Lung (tissue), 11 donors: ENCODE measurements at regions not wholly inside any gene's neighbourhood (a gene's known extent, or its start where the extent isn't known, plus 50 kb on each side); places are given as distances from the start of the nearest gene placed in this dataset.

Experiments used
- ATAC-seq: fragments of 200-7000 bp; cut with Tn5 transposase; one replicate; pipeline ENCODE4 v1.9.1; 2020; ENCODE audit warnings: moderate number of reproducible peaks; ENCODE audit not compliant: insufficient read depth, low FRiP score
- DNase-seq, 3 donors: peaks; one replicate each; pipeline ENCODE4 v3.0.0-alpha.2; 2013 to 2017
- H3K27ac ChIP-seq, 2 donors: one replicate each; pipeline ENCODE4 v1.5.1; 2013; ENCODE audit warnings: mild to moderate bottlenecking in 2 of 2, moderate library complexity in 2 of 2, control low read depth in 1 of 2, inconsistent platforms in 1 of 2, low read depth in 1 of 2, low read length in 1 of 2
- H3K27me3 ChIP-seq, 3 donors: one replicate each; pipeline ENCODE4 v1.5.1; 2013; ENCODE audit warnings: low read length in 2 of 3; ENCODE audit not compliant: control insufficient read depth in 3 of 3, insufficient read depth in 3 of 3
- H3K36me3 ChIP-seq, 4 donors: one replicate each; pipeline ENCODE4 v1.5.1; 2013; ENCODE audit warnings: low read length in 4 of 4, mild to moderate bottlenecking in 1 of 4, moderate library complexity in 1 of 4; ENCODE audit not compliant: control insufficient read depth in 4 of 4, insufficient read depth in 4 of 4
- H3K4me1 ChIP-seq, 5 donors: one replicate each; pipeline ENCODE4 v1.5.1; 2013; ENCODE audit warnings: low read length in 5 of 5, mild to moderate bottlenecking in 2 of 5, moderate library complexity in 1 of 5; ENCODE audit not compliant: control insufficient read depth in 5 of 5, insufficient read depth in 5 of 5
- H3K4me3 ChIP-seq: one replicate; pipeline ENCODE4 v1.5.1; 2013; ENCODE audit warnings: mild to moderate bottlenecking, control low read depth, moderate library complexity
- H3K9ac ChIP-seq, 2 donors: one replicate each; pipeline ENCODE4 v1.5.1; 2013; ENCODE audit warnings: low read length in 2 of 2, control low read depth in 1 of 2; ENCODE audit not compliant: insufficient read depth in 1 of 2
- H3K9me3 ChIP-seq, 4 donors: one replicate each; pipeline ENCODE4 v1.5.1; 2013; ENCODE audit warnings: low read length in 3 of 4, mild to moderate bottlenecking in 1 of 4, moderate library complexity in 1 of 4; ENCODE audit not compliant: control insufficient read depth in 4 of 4, insufficient read depth in 3 of 4
- CTCF ChIP-seq: IDR thresholded peaks from 2 replicates; pipeline ENCODE4 v1.5.1; 2012; ENCODE audit warnings: mild to moderate bottlenecking; ENCODE audit errors: control extremely low read depth, extremely low read depth
- WGBS, 2 donors: extraction: QIAGEN DNeasy Blood & Tissue Kit; methylation state at CpG; one replicate each; pipeline ENCODE4 v1.1.7; 2013; 5-methylcytosine and 5-hydroxymethylcytosine counted together
- donor health status: control.
- donor health status: control.
- donor health status: Bipolar disorder and iron deficiency.
- donor health status: healthy.
- donor health status: DM: yes; HTN: yes; CAD: no.

GRCh38 chr4:11765849-11766453, 337.3 kb upstream of the HS3ST1 start:
- H3K9ac ChIP-seq, result no peak overlapping the region
- no peak overlapping the region for H3K27ac ChIP-seq
- H3K9me3 ChIP-seq, result peaks cover 0 to 2% (median 0%) of the 10 kb centered on the region in 4 donors
- ATAC-seq, result no peak
- no peak for TF ChIP-seq CTCF
- peaks cover 0 to 30% (median 5%) of the 10 kb centered on the region in 5 donors for H3K4me1 ChIP-seq
- 26 to 35% methylated on average over 4 of the region's 4 CpGs for WGBS, 2 donors
- H3K36me3 ChIP-seq, result no peaks in the 10 kb centered on the region
- no peak overlapping the region for H3K4me3 ChIP-seq
- no peaks in the 10 kb centered on the region for H3K27me3 ChIP-seq
- no peak for DNase-seq

GRCh38 chr4:11748164-11748872, 319.6 kb upstream of the HS3ST1 start:
- Histone ChIP-seq H3K27ac (no peak overlapping the region), H3K4me1 (peaks cover 0 to 18% (median 5%) of the 10 kb centered on the region in 5 donors), H3K9ac (no peak overlapping the region), H3K27me3 (no peaks in the 10 kb centered on the region), H3K9me3 (no peaks in the 10 kb centered on the region), H3K4me3 (no peak overlapping the region), H3K36me3 (no peaks in the 10 kb centered on the region)
- peak; percentile 48 to 92 (median 92) for DNase-seq
- TF ChIP-seq CTCF, result no peak
- ATAC-seq, result peak; percentile 84
- 54 to 70% methylated on average over 7 of the region's 7 CpGs for WGBS, 2 donors

- no peak overlapping the region for H3K27ac ChIP-seq
- H3K4me1 ChIP-seq, result peaks cover 0 to 18% (median 5%) of the 10 kb centered on the region in 5 donors
- H3K9me3 ChIP-seq, result no peaks in the 10 kb centered on the region
- no peaks in the 10 kb centered on the region for H3K27me3 ChIP-seq
- WGBS, 2 donors, result 47 to 51% methylated on average over 4 of the region's 4 CpGs
- H3K36me3 ChIP-seq, result no peaks in the 10 kb centered on the region
- H3K4me3 ChIP-seq, result no peak overlapping the region
- TF ChIP-seq CTCF, result no peak
- H3K9ac ChIP-seq, result no peak overlapping the region
- peak in 1 of 3 donors; percentile 32 for DNase-seq
- ATAC-seq, result no peak
Observed at GRCh38 chr4:11746734-11747133, 318.0 kb upstream of the HS3ST1 start.
